HUES48 (cell line): ENCODE measurements at regions not wholly inside any gene's neighbourhood (a gene's known extent, or its start where the extent isn't known, plus 50 kb on each side); places are given as distances from the start of the nearest gene placed in this dataset.

ENCODE experiments used
- H3K27ac ChIP-seq: one replicate; pipeline ENCODE4 v1.7.0; 2013; ENCODE audit warnings: low read depth, low read length, inconsistent platforms
- H3K27me3 ChIP-seq: 2 replicates; pipeline ENCODE4 v1.6.1; 2013; ENCODE audit warnings: mild to moderate bottlenecking, low read length; ENCODE audit not compliant: control insufficient read depth, insufficient read depth
- H3K36me3 ChIP-seq: 2 replicates; pipeline ENCODE4 v1.6.1; 2013; ENCODE audit warnings: low read length; ENCODE audit not compliant: control insufficient read depth, insufficient read depth
- H3K4me1 ChIP-seq: 2 replicates; pipeline ENCODE4 v1.6.1; 2013; ENCODE audit warnings: mild to moderate bottlenecking, low read length; ENCODE audit not compliant: control insufficient read depth, insufficient read depth
- H3K4me3 ChIP-seq: 2 replicates; pipeline ENCODE4 v1.5.1; 2013; ENCODE audit warnings: mild to moderate bottlenecking, low read depth, low read length
- H3K9ac ChIP-seq: 2 replicates; pipeline ENCODE4 v1.6.1; 2013; ENCODE audit warnings: mild to moderate bottlenecking, low read depth, low read length, moderate library complexity
- H3K9me3 ChIP-seq: 2 replicates; pipeline ENCODE4 v1.6.1; 2013; ENCODE audit warnings: low read length; ENCODE audit not compliant: control insufficient read depth, insufficient read depth

GRCh38 chr13:81676008-81676407, 1335.1 kb upstream of the SPRY2 start:
- Histone ChIP-seq H3K27me3 (no peaks in the 10 kb centered on the region), H3K36me3 (no peaks in the 10 kb centered on the region), H3K4me3 (no peak overlapping the region), H3K27ac (no peak overlapping the region), H3K9ac (no peak overlapping the region), H3K4me1 (peaks cover 3% of the 10 kb centered on the region; the same call in 1 of the 2 replicates), H3K9me3 (peaks cover 10% of the 10 kb centered on the region; the same call in 1 of the 2 replicates)

GRCh38 chr13:81671064-81671463, 1330.1 kb upstream of the SPRY2 start:
- Histone ChIP-seq H3K27ac (no peak overlapping the region), H3K4me3 (no peak overlapping the region), H3K36me3 (no peaks in the 10 kb centered on the region), H3K4me1 (peaks cover 21% of the 10 kb centered on the region), H3K9me3 (no peaks in the 10 kb centered on the region), H3K27me3 (no peaks in the 10 kb centered on the region), H3K9ac (no peak overlapping the region)

GRCh38 chr13:81670048-81670447, 1329.1 kb upstream of the SPRY2 start:
- Histone ChIP-seq H3K4me1 (peaks cover 21% of the 10 kb centered on the region), H3K4me3 (no peak overlapping the region), H3K27me3 (no peaks in the 10 kb centered on the region), H3K9me3 (no peaks in the 10 kb centered on the region), H3K9ac (no peak overlapping the region), H3K27ac (no peak overlapping the region), H3K36me3 (no peaks in the 10 kb centered on the region)

- no peak overlapping the region for H3K9ac ChIP-seq
- no peaks in the 10 kb centered on the region for H3K9me3 ChIP-seq
- H3K36me3 ChIP-seq: no peaks in the 10 kb centered on the region
- no peak overlapping the region for H3K27ac ChIP-seq
- no peak overlapping the region for H3K4me3 ChIP-seq
- no peaks in the 10 kb centered on the region for H3K27me3 ChIP-seq
- H3K4me1 ChIP-seq: peaks cover 10% of the 10 kb centered on the region
Observed at GRCh38 chr13:81664872-81665271, 1323.9 kb upstream of the SPRY2 start.

- Histone ChIP-seq H3K27me3 (no peaks in the 10 kb centered on the region), H3K36me3 (no peaks in the 10 kb centered on the region), H3K27ac (no peak overlapping the region), H3K9me3 (no peaks in the 10 kb centered on the region; the same call in 1 of the 2 replicates), H3K4me3 (no peak overlapping the region), H3K9ac (no peak overlapping the region), H3K4me1 (0 out of 2 replicates have a peak, but pooled peaks cover 4% of the 10 kb centered on the region)
Observed at GRCh38 chr13:81659984-81660383, 1319.1 kb upstream of the SPRY2 start.

GRCh38 chr13:81658598-81659370, 1317.9 kb upstream of the SPRY2 start:
- Histone ChIP-seq H3K27me3 (no peaks in the 10 kb centered on the region), H3K4me3 (no peak overlapping the region), H3K9me3 (no peaks in the 10 kb centered on the region; the same call in 1 of the 2 replicates), H3K36me3 (no peaks in the 10 kb centered on the region), H3K4me1 (no peaks in the 10 kb centered on the region), H3K27ac (no peak overlapping the region), H3K9ac (no peak overlapping the region)

- H3K4me3 ChIP-seq: no peak overlapping the region
Observed at GRCh38 chr13:81639984-81640582, 1299.2 kb upstream of the SPRY2 start.

GRCh38 chr13:81637457-81637856, 1296.5 kb upstream of the SPRY2 start:
- Histone ChIP-seq H3K4me1 (no peaks in the 10 kb centered on the region), H3K27me3 (no peaks in the 10 kb centered on the region), H3K4me3 (no peak overlapping the region), H3K9me3 (peaks cover 6% of the 10 kb centered on the region; the same call in 1 of the 2 replicates), H3K36me3 (no peaks in the 10 kb centered on the region), H3K9ac (no peak overlapping the region), H3K27ac (no peak overlapping the region)

More at GRCh38 chr13:81639984-81640582, 1299.2 kb upstream of the SPRY2 start:
- no peak overlapping the region for H3K27ac ChIP-seq
- H3K4me1 ChIP-seq: no peaks in the 10 kb centered on the region
- peaks cover 6% of the 10 kb centered on the region; the same call in 1 of the 2 replicates for H3K9me3 ChIP-seq
- no peaks in the 10 kb centered on the region for H3K27me3 ChIP-seq
- H3K36me3 ChIP-seq: no peaks in the 10 kb centered on the region
- H3K9ac ChIP-seq: no peak overlapping the region

- Histone ChIP-seq H3K9ac (no peak overlapping the region), H3K4me1 (no peaks in the 10 kb centered on the region), H3K27me3 (no peaks in the 10 kb centered on the region), H3K9me3 (peaks cover 6% of the 10 kb centered on the region; the same call in 1 of the 2 replicates), H3K27ac (no peak overlapping the region), H3K4me3 (no peak overlapping the region), H3K36me3 (no peaks in the 10 kb centered on the region)
Observed at GRCh38 chr13:81636120-81636519, 1295.2 kb upstream of the SPRY2 start.

- H3K36me3 ChIP-seq: no peaks in the 10 kb centered on the region
- H3K9ac ChIP-seq: no peak overlapping the region
- H3K27ac ChIP-seq: no peak overlapping the region
Observed at GRCh38 chr13:81615031-81615430, 1274.1 kb upstream of the SPRY2 start.

GRCh38 chr13:81610644-81611043, 1269.7 kb upstream of the SPRY2 start:
- H3K36me3 ChIP-seq: no peaks in the 10 kb centered on the region
- no peaks in the 10 kb centered on the region for H3K27me3 ChIP-seq
- no peaks in the 10 kb centered on the region for H3K9me3 ChIP-seq
- no peak overlapping the region for H3K27ac ChIP-seq
- no peak overlapping the region for H3K4me3 ChIP-seq
- H3K4me1 ChIP-seq: no peaks in the 10 kb centered on the region
- H3K9ac ChIP-seq: no peak overlapping the region

More at GRCh38 chr13:81615031-81615430, 1274.1 kb upstream of the SPRY2 start:
- no peak overlapping the region for H3K4me3 ChIP-seq
- H3K27me3 ChIP-seq: no peaks in the 10 kb centered on the region
- H3K4me1 ChIP-seq: no peaks in the 10 kb centered on the region
- H3K9me3 ChIP-seq: no peaks in the 10 kb centered on the region
